HG03460 (cell line): ENCODE measurements at regions not wholly inside any gene's neighbourhood (a gene's known extent, or its start where the extent isn't known, plus 50 kb on each side); places are given as distances from the start of the nearest gene placed in this dataset.
"Not testable (repeated sequence)": the region's sequence is repeated elsewhere in the genome, so short reads cannot be mapped to it uniquely, and the experiment has no call there.

Experiments used
- ATAC-seq: cut with Tn5 transposase; IDR thresholded peaks from one replicate; pipeline ENCODE4 v1.9.1; 2021; ENCODE audit not compliant: unreplicated experiment

DNA sequence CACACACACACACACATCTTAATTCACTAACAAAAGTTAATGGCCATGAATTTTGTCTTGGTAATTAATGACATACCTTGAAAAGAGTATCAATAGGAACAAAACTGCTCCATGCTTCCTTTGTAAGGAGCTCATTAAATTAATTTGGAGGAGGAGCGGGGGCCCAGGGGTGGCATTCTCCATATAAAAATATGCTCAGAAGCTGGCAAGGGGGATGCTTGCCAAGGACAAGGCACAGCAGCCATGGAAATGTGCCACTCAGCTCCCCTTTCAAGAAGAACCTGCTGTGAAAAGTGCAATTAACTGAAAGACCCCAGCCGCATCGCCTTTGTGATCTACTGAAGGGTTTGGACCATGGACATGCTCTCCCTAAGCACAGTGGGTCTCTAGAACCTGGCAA lies 385.9 kb upstream of the API5 start:
- no peak for ATAC-seq

DNA sequence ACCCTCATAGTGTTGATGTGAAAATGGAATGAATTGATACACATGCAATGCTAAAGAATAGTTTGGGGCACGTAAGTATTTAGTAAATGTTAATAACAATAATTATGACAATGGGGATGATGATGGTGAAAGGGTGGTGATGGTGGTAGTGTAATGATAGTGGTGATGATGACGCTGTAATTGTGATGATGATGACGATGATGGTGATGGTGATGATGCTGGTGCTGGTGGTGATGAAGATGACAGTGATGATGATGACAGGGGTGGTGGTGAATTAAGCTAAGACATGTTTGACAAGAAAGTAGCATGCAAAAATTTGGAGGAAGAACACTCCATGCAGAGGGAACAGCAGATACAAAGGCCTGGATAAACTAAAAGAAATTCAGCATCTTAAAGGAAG lies 364.4 kb upstream of the API5 start:
- no peak for ATAC-seq

DNA sequence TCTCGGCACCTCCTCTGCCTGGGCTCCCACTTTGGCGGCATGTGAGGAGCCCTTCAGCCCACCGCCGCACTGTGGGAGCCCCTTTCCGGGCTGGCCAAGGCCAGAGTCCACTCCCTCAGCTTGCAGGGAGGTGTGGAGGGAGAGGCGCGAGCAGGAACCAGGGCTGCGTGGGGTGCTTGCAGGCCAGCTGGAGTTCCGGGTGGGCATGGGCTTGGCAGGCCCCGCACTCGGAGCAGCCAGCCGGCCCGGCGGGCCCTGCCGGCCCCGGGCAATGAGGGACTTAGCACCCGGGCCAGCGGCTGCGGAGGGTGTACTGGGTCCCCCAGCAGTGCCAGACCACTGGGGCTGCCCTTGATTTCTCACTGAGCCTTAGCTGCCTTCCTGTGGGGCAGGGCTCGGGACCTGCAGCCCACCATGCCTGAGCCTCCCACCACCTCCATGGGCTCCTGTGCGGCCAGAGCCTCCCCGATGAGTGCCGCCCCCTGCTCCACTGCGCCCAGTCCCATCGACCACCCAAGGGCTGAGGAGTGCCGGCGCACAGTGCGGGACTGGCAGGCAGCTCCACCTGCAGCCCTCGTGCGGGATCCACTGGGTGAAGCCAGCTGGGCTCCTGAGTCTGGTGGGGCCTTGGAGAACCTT lies 361.9 kb upstream of the API5 start:
- ATAC-seq = not testable (repeated sequence)

- ATAC-seq = no peak
These were observed 360.5 kb upstream of the API5 start for GRCh38 chr11:42951266-42951665.

- no peak for ATAC-seq
These were observed 354.0 kb upstream of the API5 start for GRCh38 chr11:42957831-42958230.

DNA sequence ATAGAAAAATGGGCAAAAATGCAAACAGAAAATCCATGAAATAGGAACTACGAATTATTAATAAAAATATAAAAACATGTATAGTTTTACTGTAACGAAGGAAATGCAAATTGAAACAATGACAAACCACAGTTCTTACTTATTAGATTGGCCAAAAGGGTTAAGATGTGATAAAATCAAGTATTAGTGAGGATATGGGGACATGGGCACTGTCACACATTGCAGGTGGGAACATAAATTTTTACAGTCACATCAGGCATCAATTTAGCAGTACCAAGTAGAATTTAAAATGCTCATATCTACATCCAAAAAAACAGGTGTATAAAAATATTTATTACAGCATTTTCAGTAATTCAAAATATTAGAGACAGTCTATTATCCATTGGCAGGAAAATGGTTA lies 353.2 kb upstream of the API5 start:
- ATAC-seq = no peak

- ATAC-seq = no peak
These were observed 351.2 kb upstream of the API5 start for GRCh38 chr11:42960521-42961088.

DNA sequence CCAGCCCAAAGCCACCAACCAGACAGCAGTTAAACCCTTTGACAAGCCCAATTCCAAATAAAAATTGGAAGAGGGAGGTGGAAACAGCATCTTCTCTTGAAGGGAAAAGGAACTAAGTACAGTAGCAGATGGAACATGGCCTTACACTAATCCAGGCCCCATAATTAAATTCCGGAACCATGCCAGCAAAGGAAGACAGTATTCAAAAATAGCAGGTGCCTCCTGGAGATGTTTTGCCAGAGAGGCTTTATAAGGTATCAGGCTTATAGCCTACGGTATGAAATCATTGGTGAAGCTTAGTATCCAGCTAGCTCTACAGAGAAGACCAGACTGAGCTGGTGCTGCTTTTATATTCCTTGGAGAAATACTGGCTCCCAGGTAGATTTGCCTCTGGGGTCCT lies 344.1 kb upstream of the API5 start:
- no peak for ATAC-seq

DNA sequence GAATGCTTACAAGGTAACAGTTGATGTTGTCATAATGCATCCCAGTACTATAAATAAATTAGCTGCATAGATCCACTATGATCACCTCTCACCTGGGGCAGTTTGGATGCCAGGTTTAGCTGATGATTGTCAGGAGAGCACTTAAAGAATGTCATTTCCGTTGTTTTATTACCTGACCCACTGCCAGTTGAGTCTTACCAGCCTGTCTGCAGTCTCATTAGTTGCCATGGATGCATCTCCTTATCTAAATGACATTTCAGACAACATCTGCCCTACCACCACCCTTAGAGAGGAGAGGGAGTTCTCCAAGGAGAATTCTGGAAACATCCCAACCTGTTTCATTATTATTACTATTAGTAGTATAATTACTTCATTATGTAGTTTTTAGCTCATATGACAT lies 339.1 kb upstream of the API5 start:
- no peak for ATAC-seq

- no peak for ATAC-seq
These were observed 337.2 kb upstream of the API5 start for GRCh38 chr11:42974510-42975179.

- ATAC-seq = no peak
These were observed 336.6 kb upstream of the API5 start for GRCh38 chr11:42975180-42975529.

DNA sequence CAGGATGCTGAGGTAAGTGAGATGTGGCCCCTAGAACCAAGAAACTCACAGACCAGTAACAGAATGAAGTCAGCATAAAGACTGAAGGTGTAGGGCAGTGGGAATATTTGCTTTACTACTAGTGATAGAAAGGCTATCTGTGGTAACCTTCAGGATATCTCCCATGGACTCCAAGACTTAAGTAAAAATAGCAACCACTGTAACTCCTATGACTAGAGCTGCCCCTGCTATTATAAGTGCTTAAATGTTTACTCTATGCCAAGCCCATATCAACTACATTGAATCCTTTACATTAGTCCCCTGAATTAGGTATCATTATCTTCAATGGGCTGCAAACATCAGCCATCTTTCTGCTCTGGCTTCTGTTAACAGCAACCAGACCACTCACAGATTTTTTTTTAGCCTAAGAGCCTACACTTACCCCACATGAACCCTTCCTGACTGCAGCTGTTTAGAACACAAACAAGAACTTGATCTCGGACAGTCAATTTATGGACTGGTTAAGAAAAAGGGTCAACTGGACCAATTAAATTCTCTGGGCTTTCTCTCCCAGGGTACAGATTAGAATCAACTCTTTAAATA lies 335.1 kb upstream of the API5 start:
- ATAC-seq = no peak

DNA sequence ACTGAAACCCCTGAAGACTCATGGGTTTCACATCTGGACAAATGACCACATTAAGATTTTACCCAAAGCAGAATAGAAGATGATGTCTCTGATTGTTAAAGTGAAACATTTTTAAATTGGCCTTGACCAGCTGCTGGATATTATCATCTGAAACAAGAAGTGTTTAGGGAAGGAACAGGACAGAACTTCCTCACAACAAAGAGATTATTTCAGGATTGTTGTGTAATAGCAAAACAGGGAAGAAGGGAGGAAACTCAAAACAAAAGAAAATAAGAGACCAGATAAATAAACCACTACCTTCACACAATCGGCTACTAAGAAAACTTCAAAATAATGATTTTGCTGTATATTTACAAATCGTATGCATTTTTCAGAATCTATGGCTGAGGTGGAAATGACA lies 319.2 kb upstream of the API5 start:
- no peak for ATAC-seq

- no peak for ATAC-seq
These were observed 315.1 kb upstream of the API5 start for GRCh38 chr11:42996421-42997307.

GRCh38 chr11:43004879-43005278 lies 306.9 kb upstream of the API5 start:
- not testable (repeated sequence) for ATAC-seq

DNA sequence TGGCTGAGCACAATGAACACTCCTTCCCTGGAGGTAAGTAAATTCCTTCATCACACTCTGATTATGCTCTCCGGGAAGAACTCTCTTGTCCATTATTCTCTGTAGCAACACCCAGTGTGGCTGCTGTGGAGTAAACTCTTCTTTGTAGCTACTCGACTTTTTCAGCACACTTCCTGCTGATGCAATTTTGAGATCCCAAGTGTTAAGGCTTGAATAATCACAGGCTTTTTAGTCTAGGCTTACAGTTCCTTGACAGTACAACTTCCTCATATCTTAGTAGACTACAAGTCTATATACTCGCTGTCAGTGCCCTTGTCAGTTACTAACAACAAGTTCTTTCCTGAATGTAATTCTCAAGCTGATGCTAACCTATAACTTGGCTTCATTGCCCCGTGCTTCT lies 301.8 kb upstream of the API5 start:
- no peak for ATAC-seq

- no peak for ATAC-seq
These were observed 299.2 kb upstream of the API5 start for GRCh38 chr11:43012606-43013005.

DNA sequence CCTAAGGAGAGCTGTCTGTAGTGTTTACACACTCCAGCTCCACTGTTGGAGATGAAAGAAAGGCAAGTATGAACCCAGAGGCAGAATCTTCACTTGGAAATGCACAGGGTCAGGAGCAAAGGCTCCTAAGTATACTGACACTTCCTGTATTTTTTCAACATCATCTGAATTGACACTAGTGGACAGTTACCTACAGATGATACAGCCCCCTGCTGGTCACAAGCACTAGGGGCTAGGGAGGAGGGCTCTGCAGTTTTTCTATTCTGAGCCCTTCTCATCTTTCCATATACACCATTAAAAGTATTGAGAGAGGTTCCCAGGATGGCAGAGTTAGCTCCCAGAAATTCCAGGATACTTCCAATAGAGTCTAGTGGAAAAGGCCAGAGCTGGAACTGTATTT lies 290.3 kb upstream of the API5 start:
- peak; percentile 67 for ATAC-seq

GRCh38 chr11:43034341-43034740 lies 277.5 kb upstream of the API5 start:
- ATAC-seq = no peak

GRCh38 chr11:43035086-43035485 lies 276.7 kb upstream of the API5 start:
- no peak for ATAC-seq

- ATAC-seq = no peak
These were observed 258.0 kb upstream of the API5 start for GRCh38 chr11:43053638-43054412.
